Neural progenitor cell (in vitro differentiated cells): ENCODE measurements at regions not wholly inside any gene's neighbourhood (a gene's known extent, or its start where the extent isn't known, plus 50 kb on each side); places are given as distances from the start of the nearest gene placed in this dataset.

ENCODE experiments used
- DNase-seq: peaks from one replicate; pipeline ENCODE4 v3.0.0-alpha.2; 2016; ENCODE audit warnings: low spot score
- H2AFZ ChIP-seq: fragments of 200-600 bp; sonication (generic); replicated peaks from 2 replicates; pipeline ENCODE4 v1.6.1; 2016; ENCODE audit warnings: antibody characterized with exemption
- H3F3A ChIP-seq: fragments of 200-600 bp; sonication (generic); 2 replicates; pipeline ENCODE4 v1.6.1; 2016; ENCODE audit warnings: antibody characterized with exemption, low read depth
- H3K27ac ChIP-seq: fragments of 200-600 bp; sonication (generic); 2 replicates; pipeline ENCODE4 v1.5.1; 2016; ENCODE audit warnings: mild to moderate bottlenecking
- H3K27me3 ChIP-seq: fragments of 200-600 bp; sonication (generic); 2 replicates; pipeline ENCODE4 v1.6.1; 2016; ENCODE audit warnings: mild to moderate bottlenecking, moderate library complexity
- H3K36me3 ChIP-seq: fragments of 200-600 bp; sonication (generic); 2 replicates; pipeline ENCODE4 v1.5.1; 2016
- H3K4me1 ChIP-seq: fragments of 200-600 bp; sonication (generic); 2 replicates; pipeline ENCODE4 v1.6.1; 2016; ENCODE audit warnings: mixed run types
- H3K4me2 ChIP-seq: fragments of 200-600 bp; sonication (generic); 2 replicates; pipeline ENCODE4 v1.6.1; 2016
- H3K4me3 ChIP-seq: fragments of 200-600 bp; sonication (generic); 2 replicates; pipeline ENCODE4 v1.5.1; 2016
- H3K79me2 ChIP-seq: fragments of 200-600 bp; sonication (generic); 2 replicates; pipeline ENCODE4 v1.6.1; 2016; ENCODE audit warnings: low read depth
- H3K9ac ChIP-seq: fragments of 200-600 bp; sonication (generic); 2 replicates; pipeline ENCODE4 v1.6.1; 2016
- H3K9me3 ChIP-seq: fragments of 200-600 bp; sonication (generic); 2 replicates; pipeline ENCODE4 v1.5.1; 2016; ENCODE audit warnings: low read depth
- H4K20me1 ChIP-seq: fragments of 200-600 bp; sonication (generic); 2 replicates; pipeline ENCODE4 v1.6.1; 2016; ENCODE audit warnings: low read depth
- H3K27ac Mint-ChIP-seq: 3 replicates; pipeline ENCODE4 v1.8.0; 2021; ENCODE audit warnings: mixed read lengths
- H3K27me3 Mint-ChIP-seq: 2 replicates; pipeline ENCODE4 v1.8.0; 2022; ENCODE audit warnings: low read depth, mild to moderate bottlenecking, inconsistent platforms, moderate library complexity, mixed read lengths; ENCODE audit not compliant: insufficient read depth
- H3K36me3 Mint-ChIP-seq: 3 replicates; pipeline ENCODE4 v1.8.0; 2021; ENCODE audit warnings: mixed read lengths
- H3K4me1 Mint-ChIP-seq: 3 replicates; pipeline ENCODE4 v1.8.0; 2021; ENCODE audit warnings: mixed read lengths
- H3K4me3 Mint-ChIP-seq: 3 replicates; pipeline ENCODE4 v1.8.0; 2021; ENCODE audit warnings: mild to moderate bottlenecking, moderate library complexity, mixed read lengths
- H3K9me3 Mint-ChIP-seq: 3 replicates; pipeline ENCODE4 v1.8.0; 2020; ENCODE audit warnings: mixed read lengths
- EZH2 ChIP-seq: fragments of 200-600 bp; sonication (generic); IDR thresholded peaks from 2 replicates; pipeline ENCODE4 v1.6.1; 2017; ENCODE audit warnings: antibody characterized with exemption, mild to moderate bottlenecking, moderate library complexity
- EZH2phosphoT487 ChIP-seq: fragments of 200-600 bp; sonication (generic); IDR thresholded peaks from 2 replicates; pipeline ENCODE4 v1.6.1; 2017; ENCODE audit warnings: antibody characterized with exemption
- TF ChIP-seq, protein P1 (sequence below): fragments of 200-600 bp; sonication (generic); IDR thresholded peaks from 2 replicates; pipeline ENCODE4 v1.5.1; 2017; ENCODE audit warnings: antibody characterized with exemption, mild to moderate bottlenecking

- peaks cover 3% of the 10 kb centered on the region for H3K4me1 Mint-ChIP-seq
- Histone ChIP-seq H3K36me3 (no peaks in the 10 kb centered on the region), H3F3A (no peaks in the 10 kb centered on the region), H3K4me3 (no peak overlapping the region), H3K27ac (no peak overlapping the region), H3K9ac (no peak overlapping the region), H2AFZ (no peak overlapping the region), H3K4me1 (no peaks in the 10 kb centered on the region), H3K9me3 (no peaks in the 10 kb centered on the region), H3K4me2 (no peak overlapping the region), H3K79me2 (no peaks in the 10 kb centered on the region), H4K20me1 (no peaks in the 10 kb centered on the region), H3K27me3 (no peaks in the 10 kb centered on the region)
- TF ChIP-seq EZH2phosphoT487 (no peak), EZH2 (no peak)
- TF ChIP-seq, protein P1, sequence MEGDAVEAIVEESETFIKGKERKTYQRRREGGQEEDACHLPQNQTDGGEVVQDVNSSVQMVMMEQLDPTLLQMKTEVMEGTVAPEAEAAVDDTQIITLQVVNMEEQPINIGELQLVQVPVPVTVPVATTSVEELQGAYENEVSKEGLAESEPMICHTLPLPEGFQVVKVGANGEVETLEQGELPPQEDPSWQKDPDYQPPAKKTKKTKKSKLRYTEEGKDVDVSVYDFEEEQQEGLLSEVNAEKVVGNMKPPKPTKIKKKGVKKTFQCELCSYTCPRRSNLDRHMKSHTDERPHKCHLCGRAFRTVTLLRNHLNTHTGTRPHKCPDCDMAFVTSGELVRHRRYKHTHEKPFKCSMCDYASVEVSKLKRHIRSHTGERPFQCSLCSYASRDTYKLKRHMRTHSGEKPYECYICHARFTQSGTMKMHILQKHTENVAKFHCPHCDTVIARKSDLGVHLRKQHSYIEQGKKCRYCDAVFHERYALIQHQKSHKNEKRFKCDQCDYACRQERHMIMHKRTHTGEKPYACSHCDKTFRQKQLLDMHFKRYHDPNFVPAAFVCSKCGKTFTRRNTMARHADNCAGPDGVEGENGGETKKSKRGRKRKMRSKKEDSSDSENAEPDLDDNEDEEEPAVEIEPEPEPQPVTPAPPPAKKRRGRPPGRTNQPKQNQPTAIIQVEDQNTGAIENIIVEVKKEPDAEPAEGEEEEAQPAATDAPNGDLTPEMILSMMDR = no peak
- DNase-seq = no peak
- no peak overlapping the region for H3K4me3 Mint-ChIP-seq
- H3K9me3 Mint-ChIP-seq = no peaks in the 10 kb centered on the region
- peaks cover 3% of the 10 kb centered on the region for H3K27me3 Mint-ChIP-seq
- no peak overlapping the region for H3K27ac Mint-ChIP-seq
- H3K36me3 Mint-ChIP-seq = no peaks in the 10 kb centered on the region
Measured at GRCh38 chr10:130967784-130968183, 343.7 kb downstream of the TCERG1L start.

DNA sequence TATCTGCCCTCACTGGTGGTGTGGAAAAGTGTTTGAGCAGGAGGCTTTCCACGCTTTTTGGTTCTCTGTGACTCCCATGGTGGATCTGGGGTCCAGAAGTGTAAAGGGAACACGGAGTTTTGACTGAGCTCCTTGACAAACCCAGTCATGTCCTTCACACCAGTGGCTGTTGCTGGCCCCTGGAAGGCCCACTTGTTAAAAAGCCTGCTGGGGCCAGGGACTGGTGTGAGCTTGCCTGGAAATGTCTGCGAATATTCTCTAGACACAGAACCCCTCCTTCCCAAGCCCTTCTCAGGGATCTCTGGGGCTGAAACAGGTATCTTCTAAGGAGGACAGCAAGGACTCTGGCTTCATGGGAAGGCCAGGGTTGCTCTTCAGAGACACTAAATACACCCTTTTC is 343.0 kb downstream of the TCERG1L start:
- Mint-ChIP-seq H3K27me3 (peaks cover 3% of the 10 kb centered on the region), H3K4me3 (no peak overlapping the region), H3K36me3 (no peaks in the 10 kb centered on the region), H3K9me3 (no peaks in the 10 kb centered on the region), H3K4me1 (peaks cover 3% of the 10 kb centered on the region), H3K27ac (no peak overlapping the region)
- Histone ChIP-seq H3K4me2 (no peak overlapping the region), H2AFZ (no peak overlapping the region), H3K36me3 (no peaks in the 10 kb centered on the region), H3F3A (no peaks in the 10 kb centered on the region), H3K4me3 (no peak overlapping the region), H3K9ac (no peak overlapping the region), H3K79me2 (no peaks in the 10 kb centered on the region), H3K4me1 (no peaks in the 10 kb centered on the region), H3K27me3 (no peaks in the 10 kb centered on the region), H3K27ac (no peak overlapping the region), H4K20me1 (no peaks in the 10 kb centered on the region), H3K9me3 (no peaks in the 10 kb centered on the region)
- no peak for DNase-seq
- TF ChIP-seq, protein P1 = no peak
- no peak for TF ChIP-seq EZH2
- no peak for TF ChIP-seq EZH2phosphoT487

DNA sequence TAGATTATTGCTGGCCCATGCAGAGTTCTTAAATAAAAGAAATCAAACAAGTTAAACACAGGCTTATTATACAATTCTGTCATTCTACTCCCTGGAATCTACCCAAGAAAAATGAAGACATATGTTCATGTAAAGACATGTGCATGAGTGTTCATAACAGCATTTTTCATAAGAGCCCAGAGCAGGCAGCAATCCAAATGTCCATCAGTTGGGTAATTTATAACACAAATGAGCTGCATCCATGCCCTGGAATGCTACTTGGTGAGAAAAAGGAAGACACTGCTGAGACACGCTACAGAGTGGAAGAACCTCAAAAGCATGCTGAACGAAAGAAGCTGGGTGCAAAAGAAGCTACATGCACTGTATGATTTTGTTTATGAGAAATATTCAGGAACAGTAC is 342.6 kb downstream of the TCERG1L start:
- Histone ChIP-seq H4K20me1 (no peaks in the 10 kb centered on the region), H3K4me3 (no peak overlapping the region), H3K9me3 (no peaks in the 10 kb centered on the region), H3K4me1 (no peaks in the 10 kb centered on the region), H3K27ac (no peak overlapping the region), H2AFZ (no peak overlapping the region), H3F3A (no peaks in the 10 kb centered on the region), H3K79me2 (no peaks in the 10 kb centered on the region), H3K9ac (no peak overlapping the region), H3K27me3 (no peaks in the 10 kb centered on the region), H3K36me3 (no peaks in the 10 kb centered on the region), H3K4me2 (no peak overlapping the region)
- peaks cover 3% of the 10 kb centered on the region for H3K4me1 Mint-ChIP-seq
- no peaks in the 10 kb centered on the region for H3K36me3 Mint-ChIP-seq
- TF ChIP-seq EZH2phosphoT487 (no peak), EZH2 (no peak)
- TF ChIP-seq, protein P1 = no peak
- H3K4me3 Mint-ChIP-seq = no peak overlapping the region
- peaks cover 3% of the 10 kb centered on the region for H3K27me3 Mint-ChIP-seq
- no peak overlapping the region for H3K27ac Mint-ChIP-seq
- DNase-seq = no peak
- no peaks in the 10 kb centered on the region for H3K9me3 Mint-ChIP-seq

DNA sequence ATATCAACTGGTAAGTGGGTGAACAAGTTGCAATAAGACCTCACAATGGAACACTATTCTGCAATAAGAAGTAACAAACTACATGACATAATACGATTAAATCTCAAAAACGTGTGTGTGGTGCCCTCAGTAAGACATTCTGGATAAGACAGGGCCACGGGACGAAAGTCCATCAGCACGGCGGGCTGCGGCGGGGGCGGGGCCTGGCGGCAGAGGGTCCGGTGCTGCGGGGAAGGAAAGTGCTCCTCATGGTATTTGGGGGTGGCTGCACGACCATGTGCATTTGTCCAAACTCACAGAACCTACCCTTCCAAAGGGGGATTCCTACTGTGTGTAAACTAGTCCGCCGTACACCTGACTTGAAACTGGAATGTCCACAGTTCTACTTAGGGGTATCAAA is 341.8 kb downstream of the TCERG1L start:
- DNase-seq = no peak
- Histone ChIP-seq H3K27ac (no peak overlapping the region), H3K4me2 (no peak overlapping the region), H3F3A (no peaks in the 10 kb centered on the region), H3K36me3 (no peaks in the 10 kb centered on the region), H4K20me1 (no peaks in the 10 kb centered on the region), H3K79me2 (no peaks in the 10 kb centered on the region), H3K4me1 (no peaks in the 10 kb centered on the region), H3K4me3 (no peak overlapping the region), H3K9me3 (no peaks in the 10 kb centered on the region), H2AFZ (no peak overlapping the region), H3K27me3 (no peaks in the 10 kb centered on the region), H3K9ac (no peak overlapping the region)
- Mint-ChIP-seq H3K27ac (no peak overlapping the region), H3K9me3 (no peaks in the 10 kb centered on the region), H3K4me1 (peaks cover 3% of the 10 kb centered on the region), H3K36me3 (no peaks in the 10 kb centered on the region), H3K4me3 (no peak overlapping the region), H3K27me3 (peaks cover 3% of the 10 kb centered on the region)
- TF ChIP-seq EZH2 = no peak
